ENCODE measurements at regions not wholly inside any gene's neighbourhood (a gene's known extent, or its start where the extent isn't known, plus 50 kb on each side); places are given as distances from the start of the nearest gene placed in this dataset.
"Not testable (repeated sequence)": the region's sequence is repeated elsewhere in the genome, so short reads cannot be mapped to it uniquely, and the experiment has no call there.

DNA sequence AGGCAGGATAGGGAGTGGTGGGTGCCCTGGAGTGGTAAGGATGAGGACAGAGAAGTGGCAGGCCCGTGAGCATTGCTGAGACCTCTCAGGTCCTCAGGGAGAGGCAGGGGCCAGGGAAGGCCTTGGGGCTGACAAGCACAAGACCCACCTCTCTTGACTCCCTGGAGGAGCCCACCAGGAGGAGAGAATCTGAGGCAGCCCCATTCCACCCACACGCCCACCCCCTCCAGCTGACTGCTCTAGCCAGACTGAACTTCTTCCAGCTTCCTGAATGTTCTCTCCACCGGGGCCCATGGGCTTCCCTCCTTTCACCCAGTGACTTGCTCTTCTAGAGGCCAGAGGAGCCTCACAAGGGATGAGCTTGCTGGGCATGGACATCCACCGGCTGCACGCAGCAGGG, 1403.0 kb downstream of the BRD1 start:
- H3K27ac ChIP-seq (ENCODE audit: low read depth in 2 of 2, low read length in 2 of 2) = no peak overlapping the region
- H3K9ac ChIP-seq (ENCODE audit: low read depth in 1 of 2, low read length in 2 of 2) = no peak overlapping the region
- no peaks in the 10 kb centered on the region for H3K36me3 ChIP-seq (ENCODE audit: control insufficient read depth in 2 of 2, insufficient read depth in 2 of 2, low read length in 2 of 2)
- no peaks in the 10 kb centered on the region for H3K4me1 ChIP-seq (ENCODE audit: control insufficient read depth in 2 of 2, insufficient read depth in 2 of 2, low read length in 2 of 2)
- no peak overlapping the region for H3K4me3 ChIP-seq (ENCODE audit: low read length in 2 of 2)
- H3K27me3 ChIP-seq (ENCODE audit: control insufficient read depth in 2 of 2, insufficient read depth in 2 of 2, low read length in 2 of 2) = no peaks in the 10 kb centered on the region
- no peaks in the 10 kb centered on the region for H3K9me3 ChIP-seq (ENCODE audit: control insufficient read depth in 2 of 2, low read length in 2 of 2)

GRCh38 chr22:48424201-48424627, 1403.5 kb downstream of the BRD1 start:
- no peaks in the 10 kb centered on the region for H3K4me1 ChIP-seq (ENCODE audit: control insufficient read depth in 2 of 2, insufficient read depth in 2 of 2, low read length in 2 of 2)
- no peaks in the 10 kb centered on the region for H3K27me3 ChIP-seq (ENCODE audit: control insufficient read depth in 2 of 2, insufficient read depth in 2 of 2, low read length in 2 of 2)
- no peak overlapping the region for H3K27ac ChIP-seq (ENCODE audit: low read depth in 2 of 2, low read length in 2 of 2)
- no peak overlapping the region for H3K9ac ChIP-seq (ENCODE audit: low read depth in 1 of 2, low read length in 2 of 2)
- no peaks in the 10 kb centered on the region for H3K9me3 ChIP-seq (ENCODE audit: control insufficient read depth in 2 of 2, low read length in 2 of 2)
- no peaks in the 10 kb centered on the region for H3K36me3 ChIP-seq (ENCODE audit: control insufficient read depth in 2 of 2, insufficient read depth in 2 of 2, low read length in 2 of 2)
- H3K4me3 ChIP-seq (ENCODE audit: low read length in 2 of 2) = no peak overlapping the region

- H3K4me3 ChIP-seq (ENCODE audit: low read length in 2 of 2) = no peak overlapping the region
- H3K9ac ChIP-seq (ENCODE audit: low read depth in 1 of 2, low read length in 2 of 2) = no peak overlapping the region
- H3K9me3 ChIP-seq (ENCODE audit: control insufficient read depth in 2 of 2, low read length in 2 of 2) = no peaks in the 10 kb centered on the region
- H3K27me3 ChIP-seq (ENCODE audit: control insufficient read depth in 2 of 2, insufficient read depth in 2 of 2, low read length in 2 of 2) = no peaks in the 10 kb centered on the region
- H3K36me3 ChIP-seq (ENCODE audit: control insufficient read depth in 2 of 2, insufficient read depth in 2 of 2, low read length in 2 of 2) = no peaks in the 10 kb centered on the region
- H3K27ac ChIP-seq (ENCODE audit: low read depth in 2 of 2, low read length in 2 of 2) = no peak overlapping the region
- H3K4me1 ChIP-seq (ENCODE audit: control insufficient read depth in 2 of 2, insufficient read depth in 2 of 2, low read length in 2 of 2) = no peaks in the 10 kb centered on the region
Measured at GRCh38 chr22:48423481-48423911, 1404.2 kb downstream of the BRD1 start.

GRCh38 chr22:48422900-48423480, 1404.7 kb downstream of the BRD1 start:
- Histone ChIP-seq H3K27me3 (ENCODE audit: control insufficient read depth in 2 of 2, insufficient read depth in 2 of 2, low read length in 2 of 2) (no peaks in the 10 kb centered on the region), H3K4me1 (ENCODE audit: control insufficient read depth in 2 of 2, insufficient read depth in 2 of 2, low read length in 2 of 2) (no peaks in the 10 kb centered on the region), H3K9me3 (ENCODE audit: control insufficient read depth in 2 of 2, low read length in 2 of 2) (no peaks in the 10 kb centered on the region), H3K9ac (ENCODE audit: low read depth in 1 of 2, low read length in 2 of 2) (no peak overlapping the region), H3K27ac (ENCODE audit: low read depth in 2 of 2, low read length in 2 of 2) (no peak overlapping the region), H3K36me3 (ENCODE audit: control insufficient read depth in 2 of 2, insufficient read depth in 2 of 2, low read length in 2 of 2) (no peaks in the 10 kb centered on the region), H3K4me3 (ENCODE audit: low read length in 2 of 2) (no peak overlapping the region)

DNA sequence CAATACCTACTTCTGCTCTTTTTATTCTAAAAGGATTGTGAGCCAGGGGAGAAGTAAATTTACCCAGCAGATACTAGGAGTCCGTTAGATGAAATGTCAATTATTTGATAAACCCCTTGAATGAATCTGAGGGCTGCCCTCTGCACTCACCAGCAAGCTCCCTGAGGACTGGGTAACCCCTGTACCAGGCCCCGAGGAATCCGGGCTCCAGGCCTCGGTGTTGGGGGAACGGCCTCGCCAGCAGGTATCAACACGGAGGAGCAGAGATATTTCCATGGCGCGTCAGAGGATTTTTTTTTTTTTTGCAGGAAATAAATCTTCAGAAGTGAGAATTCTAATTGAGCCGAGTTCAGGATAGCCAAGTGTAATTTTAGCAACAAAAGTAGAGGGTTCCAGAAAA, 1408.8 kb downstream of the BRD1 start:
- H3K4me1 ChIP-seq (ENCODE audit: control insufficient read depth in 2 of 2, insufficient read depth in 2 of 2, low read length in 2 of 2) = no peaks in the 10 kb centered on the region
- H3K9ac ChIP-seq (ENCODE audit: low read depth in 1 of 2, low read length in 2 of 2) = no peak overlapping the region
- H3K9me3 ChIP-seq (ENCODE audit: control insufficient read depth in 2 of 2, low read length in 2 of 2) = no peaks in the 10 kb centered on the region
- peaks cover 0 to 2% of the 10 kb centered on the region in 2 donors for H3K27me3 ChIP-seq (ENCODE audit: control insufficient read depth in 2 of 2, insufficient read depth in 2 of 2, low read length in 2 of 2)
- no peak overlapping the region for H3K27ac ChIP-seq (ENCODE audit: low read depth in 2 of 2, low read length in 2 of 2)
- H3K36me3 ChIP-seq (ENCODE audit: control insufficient read depth in 2 of 2, insufficient read depth in 2 of 2, low read length in 2 of 2) = no peaks in the 10 kb centered on the region
- no peak overlapping the region for H3K4me3 ChIP-seq (ENCODE audit: low read length in 2 of 2)

DNA sequence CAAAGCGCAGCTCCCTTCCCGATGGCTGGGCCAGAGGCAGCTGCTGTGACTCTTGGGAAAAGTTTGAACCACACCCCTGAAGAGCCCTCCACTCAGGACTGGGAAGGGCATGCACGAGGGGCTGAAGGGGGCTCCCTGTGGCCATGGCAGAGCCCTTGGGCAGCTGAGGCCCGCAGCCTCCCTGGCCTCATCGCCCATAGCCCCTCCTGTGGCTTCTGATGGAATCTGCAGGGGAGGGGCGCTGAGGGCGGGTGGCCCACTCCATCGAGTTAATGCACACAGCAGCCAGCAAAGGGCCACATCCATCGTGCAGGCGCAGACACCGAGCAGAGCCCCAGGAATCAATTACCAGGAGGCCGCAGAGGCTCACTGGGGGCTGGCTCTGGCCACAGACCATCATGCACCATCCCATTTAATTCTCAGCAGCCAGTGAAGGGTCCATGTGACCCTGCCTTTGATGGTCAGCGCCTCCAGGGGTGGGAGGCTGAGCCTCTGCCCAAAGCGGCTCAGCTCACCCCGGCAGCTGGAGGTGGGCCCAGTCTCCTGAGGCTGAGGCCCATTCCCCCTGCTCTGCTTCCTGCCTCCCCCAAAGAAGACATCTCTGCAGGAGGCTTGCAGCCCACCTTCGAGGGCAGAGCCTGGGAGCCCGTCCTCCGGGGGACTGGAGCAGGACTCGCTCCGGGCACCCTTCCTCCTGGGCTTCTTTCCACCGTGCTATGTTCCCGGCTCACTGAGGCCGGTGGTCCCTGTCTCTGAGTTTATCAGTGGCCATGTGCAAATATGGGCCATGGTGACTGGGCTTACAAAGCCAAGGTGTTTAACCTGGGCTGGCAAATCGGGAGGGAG, 1410.2 kb downstream of the BRD1 start:
- Histone ChIP-seq H3K36me3 (ENCODE audit: control insufficient read depth in 2 of 2, insufficient read depth in 2 of 2, low read length in 2 of 2) (no peaks in the 10 kb centered on the region), H3K4me3 (ENCODE audit: low read length in 2 of 2) (no peak overlapping the region), H3K9me3 (ENCODE audit: control insufficient read depth in 2 of 2, low read length in 2 of 2) (no peaks in the 10 kb centered on the region), H3K4me1 (ENCODE audit: control insufficient read depth in 2 of 2, insufficient read depth in 2 of 2, low read length in 2 of 2) (no peaks in the 10 kb centered on the region), H3K27me3 (ENCODE audit: control insufficient read depth in 2 of 2, insufficient read depth in 2 of 2, low read length in 2 of 2) (peaks cover 0 to 2% of the 10 kb centered on the region in 2 donors), H3K9ac (ENCODE audit: low read depth in 1 of 2, low read length in 2 of 2) (no peak overlapping the region), H3K27ac (ENCODE audit: low read depth in 2 of 2, low read length in 2 of 2) (no peak overlapping the region)

- H3K4me3 ChIP-seq (ENCODE audit: low read length in 2 of 2) = no peak overlapping the region
- H3K27ac ChIP-seq (ENCODE audit: low read depth in 2 of 2, low read length in 2 of 2) = no peak overlapping the region
- H3K9ac ChIP-seq (ENCODE audit: low read depth in 1 of 2, low read length in 2 of 2) = no peak overlapping the region
- no peaks in the 10 kb centered on the region for H3K9me3 ChIP-seq (ENCODE audit: control insufficient read depth in 2 of 2, low read length in 2 of 2)
- H3K27me3 ChIP-seq (ENCODE audit: control insufficient read depth in 2 of 2, insufficient read depth in 2 of 2, low read length in 2 of 2) = peaks cover 0 to 2% of the 10 kb centered on the region in 2 donors
- no peaks in the 10 kb centered on the region for H3K36me3 ChIP-seq (ENCODE audit: control insufficient read depth in 2 of 2, insufficient read depth in 2 of 2, low read length in 2 of 2)
- H3K4me1 ChIP-seq (ENCODE audit: control insufficient read depth in 2 of 2, insufficient read depth in 2 of 2, low read length in 2 of 2) = no peaks in the 10 kb centered on the region
Measured at GRCh38 chr22:48416396-48417224, 1411.1 kb downstream of the BRD1 start.

GRCh38 chr22:48415520-48415919, 1412.2 kb downstream of the BRD1 start:
- Histone ChIP-seq H3K27me3 (ENCODE audit: control insufficient read depth in 2 of 2, insufficient read depth in 2 of 2, low read length in 2 of 2) (peaks cover 0 to 5% of the 10 kb centered on the region in 2 donors), H3K9ac (ENCODE audit: low read depth in 1 of 2, low read length in 2 of 2) (no peak overlapping the region), H3K4me3 (ENCODE audit: low read length in 2 of 2) (no peak overlapping the region), H3K4me1 (ENCODE audit: control insufficient read depth in 2 of 2, insufficient read depth in 2 of 2, low read length in 2 of 2) (no peaks in the 10 kb centered on the region), H3K9me3 (ENCODE audit: control insufficient read depth in 2 of 2, low read length in 2 of 2) (no peaks in the 10 kb centered on the region), H3K27ac (ENCODE audit: low read depth in 2 of 2, low read length in 2 of 2) (no peak overlapping the region), H3K36me3 (ENCODE audit: control insufficient read depth in 2 of 2, insufficient read depth in 2 of 2, low read length in 2 of 2) (no peaks in the 10 kb centered on the region)

DNA sequence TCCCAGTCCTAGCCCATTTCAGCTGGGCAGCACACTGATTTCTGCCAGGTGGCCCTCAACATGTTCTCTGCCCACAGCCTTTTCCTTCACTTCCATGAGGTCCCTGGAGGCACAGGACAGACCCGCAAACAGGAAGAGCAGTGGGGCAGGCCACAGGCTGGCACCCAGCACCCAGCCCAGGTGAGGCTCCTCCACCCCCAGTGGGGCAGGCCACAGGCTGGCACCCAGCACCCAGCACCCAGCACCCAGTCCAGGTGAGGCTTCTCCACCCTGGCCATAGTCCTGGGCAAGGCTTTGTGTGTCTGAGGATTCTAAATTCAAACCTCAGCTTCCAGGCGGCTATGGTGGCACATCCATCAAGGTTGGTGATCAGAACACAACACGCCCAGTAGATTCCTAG, 1413.0 kb downstream of the BRD1 start:
- H3K27me3 ChIP-seq (ENCODE audit: control insufficient read depth in 2 of 2, insufficient read depth in 2 of 2, low read length in 2 of 2) = peaks cover 0 to 5% of the 10 kb centered on the region in 2 donors
- no peak overlapping the region for H3K9ac ChIP-seq (ENCODE audit: low read depth in 1 of 2, low read length in 2 of 2)
- no peak overlapping the region for H3K4me3 ChIP-seq (ENCODE audit: low read length in 2 of 2)
- H3K27ac ChIP-seq (ENCODE audit: low read depth in 2 of 2, low read length in 2 of 2) = no peak overlapping the region
- no peaks in the 10 kb centered on the region for H3K9me3 ChIP-seq (ENCODE audit: control insufficient read depth in 2 of 2, low read length in 2 of 2)
- H3K36me3 ChIP-seq (ENCODE audit: control insufficient read depth in 2 of 2, insufficient read depth in 2 of 2, low read length in 2 of 2) = no peaks in the 10 kb centered on the region
- H3K4me1 ChIP-seq (ENCODE audit: control insufficient read depth in 2 of 2, insufficient read depth in 2 of 2, low read length in 2 of 2) = no peaks in the 10 kb centered on the region

GRCh38 chr22:48412931-48413330, 1414.7 kb downstream of the BRD1 start:
- H3K4me3 ChIP-seq (ENCODE audit: low read length in 2 of 2); H3K4me1 ChIP-seq (ENCODE audit: control insufficient read depth in 2 of 2, insufficient read depth in 2 of 2, low read length in 2 of 2); H3K9me3 ChIP-seq (ENCODE audit: control insufficient read depth in 2 of 2, low read length in 2 of 2); H3K27ac ChIP-seq (ENCODE audit: low read depth in 2 of 2, low read length in 2 of 2); H3K36me3 ChIP-seq (ENCODE audit: control insufficient read depth in 2 of 2, insufficient read depth in 2 of 2, low read length in 2 of 2); H3K9ac ChIP-seq (ENCODE audit: low read depth in 1 of 2, low read length in 2 of 2); H3K27me3 ChIP-seq (ENCODE audit: control insufficient read depth in 2 of 2, insufficient read depth in 2 of 2, low read length in 2 of 2): not testable (repeated sequence)
